PC-3 (cell line): ENCODE measurements at regions not wholly inside any gene's neighbourhood (a gene's known extent, or its start where the extent isn't known, plus 50 kb on each side); places are given as distances from the start of the nearest gene placed in this dataset.

Experiments
- EZH2 ChIP-seq: fragments of 300-600 bp; sonication (generic); IDR thresholded peaks from one replicate; pipeline ENCODE4 v1.6.1; 2017; ENCODE audit warnings: antibody characterized with exemption, mild to moderate bottlenecking, low read length; ENCODE audit not compliant: unreplicated experiment
- EZH2phosphoT487 ChIP-seq: fragments of 300-600 bp; sonication (generic); IDR thresholded peaks from 2 replicates; pipeline ENCODE4 v1.6.1; 2018; ENCODE audit warnings: mild to moderate bottlenecking, antibody characterized with exemption, low read length, borderline replicate concordance
- TF ChIP-seq, protein P1 (sequence below): fragments of 300-600 bp; sonication (generic); conservative IDR thresholded peaks from 2 replicates; pipeline ENCODE4 v1.5.1; 2017; ENCODE audit warnings: antibody characterized with exemption, low read depth, mild to moderate bottlenecking, low read length

DNA sequence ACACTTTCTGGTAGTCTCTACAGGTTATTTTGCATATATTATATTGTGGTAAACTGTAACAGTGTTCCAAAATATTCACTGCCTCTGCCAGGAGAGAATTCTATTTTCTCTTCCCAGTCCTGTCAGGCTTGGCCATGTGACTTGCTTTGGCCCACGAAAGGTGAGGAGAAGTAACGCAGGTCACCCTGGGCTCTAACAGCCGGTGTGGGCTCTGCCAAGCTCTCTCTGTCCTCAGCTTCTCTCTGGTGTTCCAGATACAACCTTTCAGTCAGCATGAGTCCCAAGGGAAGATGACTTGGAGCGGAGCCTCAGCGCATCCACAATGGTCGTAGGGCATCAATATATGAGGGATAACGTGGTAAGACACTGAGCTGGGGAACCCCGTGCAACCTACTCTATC lies 113.0 kb upstream of the RREB1 start:
- TF ChIP-seq, protein P1, sequence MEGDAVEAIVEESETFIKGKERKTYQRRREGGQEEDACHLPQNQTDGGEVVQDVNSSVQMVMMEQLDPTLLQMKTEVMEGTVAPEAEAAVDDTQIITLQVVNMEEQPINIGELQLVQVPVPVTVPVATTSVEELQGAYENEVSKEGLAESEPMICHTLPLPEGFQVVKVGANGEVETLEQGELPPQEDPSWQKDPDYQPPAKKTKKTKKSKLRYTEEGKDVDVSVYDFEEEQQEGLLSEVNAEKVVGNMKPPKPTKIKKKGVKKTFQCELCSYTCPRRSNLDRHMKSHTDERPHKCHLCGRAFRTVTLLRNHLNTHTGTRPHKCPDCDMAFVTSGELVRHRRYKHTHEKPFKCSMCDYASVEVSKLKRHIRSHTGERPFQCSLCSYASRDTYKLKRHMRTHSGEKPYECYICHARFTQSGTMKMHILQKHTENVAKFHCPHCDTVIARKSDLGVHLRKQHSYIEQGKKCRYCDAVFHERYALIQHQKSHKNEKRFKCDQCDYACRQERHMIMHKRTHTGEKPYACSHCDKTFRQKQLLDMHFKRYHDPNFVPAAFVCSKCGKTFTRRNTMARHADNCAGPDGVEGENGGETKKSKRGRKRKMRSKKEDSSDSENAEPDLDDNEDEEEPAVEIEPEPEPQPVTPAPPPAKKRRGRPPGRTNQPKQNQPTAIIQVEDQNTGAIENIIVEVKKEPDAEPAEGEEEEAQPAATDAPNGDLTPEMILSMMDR, result no peak
- no peak for TF ChIP-seq EZH2
- TF ChIP-seq EZH2phosphoT487, result no peak
